GM12875 (cell line): ENCODE measurements at regions not wholly inside any gene's neighbourhood (a gene's known extent, or its start where the extent isn't known, plus 50 kb on each side); places are given as distances from the start of the nearest gene placed in this dataset.

Source experiments
- H3K4me3 ChIP-seq: one replicate; pipeline ENCODE4 v1.5.1; 2011; ENCODE audit warnings: low read depth, low read length, control low read depth
- TF ChIP-seq, protein P1 (sequence below): IDR thresholded peaks from 2 replicates; pipeline ENCODE4 v1.5.1; 2011; ENCODE audit warnings: low read depth, mild to moderate bottlenecking, control low read depth, inconsistent platforms, low read length, moderate library complexity, borderline replicate concordance; ENCODE audit not compliant: insufficient read depth

DNA sequence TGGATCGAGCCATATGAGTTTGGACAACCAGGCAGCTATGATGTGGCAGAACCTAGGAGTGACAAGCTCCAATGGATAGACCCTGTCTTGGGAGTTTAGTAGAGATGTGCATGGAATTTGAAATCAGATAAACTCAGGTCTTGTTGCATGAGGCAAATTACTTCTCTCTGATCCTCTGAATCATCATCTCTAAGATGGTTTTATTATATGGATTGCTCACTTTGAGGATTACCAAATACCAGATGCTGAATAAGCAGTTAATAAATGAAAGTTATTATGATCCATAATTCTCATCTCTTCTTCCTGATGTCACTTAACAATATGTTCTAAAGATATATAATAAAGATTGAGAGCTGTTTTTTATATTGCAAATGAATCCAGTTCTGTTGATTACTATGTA, 622.2 kb downstream of the NTRK3 start:
- TF ChIP-seq, protein P1, sequence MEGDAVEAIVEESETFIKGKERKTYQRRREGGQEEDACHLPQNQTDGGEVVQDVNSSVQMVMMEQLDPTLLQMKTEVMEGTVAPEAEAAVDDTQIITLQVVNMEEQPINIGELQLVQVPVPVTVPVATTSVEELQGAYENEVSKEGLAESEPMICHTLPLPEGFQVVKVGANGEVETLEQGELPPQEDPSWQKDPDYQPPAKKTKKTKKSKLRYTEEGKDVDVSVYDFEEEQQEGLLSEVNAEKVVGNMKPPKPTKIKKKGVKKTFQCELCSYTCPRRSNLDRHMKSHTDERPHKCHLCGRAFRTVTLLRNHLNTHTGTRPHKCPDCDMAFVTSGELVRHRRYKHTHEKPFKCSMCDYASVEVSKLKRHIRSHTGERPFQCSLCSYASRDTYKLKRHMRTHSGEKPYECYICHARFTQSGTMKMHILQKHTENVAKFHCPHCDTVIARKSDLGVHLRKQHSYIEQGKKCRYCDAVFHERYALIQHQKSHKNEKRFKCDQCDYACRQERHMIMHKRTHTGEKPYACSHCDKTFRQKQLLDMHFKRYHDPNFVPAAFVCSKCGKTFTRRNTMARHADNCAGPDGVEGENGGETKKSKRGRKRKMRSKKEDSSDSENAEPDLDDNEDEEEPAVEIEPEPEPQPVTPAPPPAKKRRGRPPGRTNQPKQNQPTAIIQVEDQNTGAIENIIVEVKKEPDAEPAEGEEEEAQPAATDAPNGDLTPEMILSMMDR, result no peak
- no peak overlapping the region for H3K4me3 ChIP-seq

DNA sequence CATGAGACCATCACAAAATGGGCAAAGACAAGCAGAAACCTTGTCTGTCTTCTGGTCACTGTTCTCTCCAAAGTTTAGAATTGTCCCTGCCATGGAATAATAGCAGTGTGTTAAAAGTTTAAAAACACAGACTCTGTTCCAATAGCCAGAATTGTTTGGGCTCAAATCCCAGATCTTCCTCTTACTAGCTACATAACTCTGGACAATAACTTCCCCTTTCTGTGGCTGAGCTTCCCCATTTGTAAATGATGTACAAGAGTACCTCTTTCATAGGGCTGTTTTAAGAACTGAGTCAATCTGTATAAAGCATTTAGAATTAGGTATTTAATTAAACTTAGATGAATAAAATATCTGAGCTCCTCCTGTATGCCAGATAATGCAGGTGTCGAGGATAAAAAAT, 623.0 kb downstream of the NTRK3 start:
- TF ChIP-seq, protein P1, result no peak

DNA sequence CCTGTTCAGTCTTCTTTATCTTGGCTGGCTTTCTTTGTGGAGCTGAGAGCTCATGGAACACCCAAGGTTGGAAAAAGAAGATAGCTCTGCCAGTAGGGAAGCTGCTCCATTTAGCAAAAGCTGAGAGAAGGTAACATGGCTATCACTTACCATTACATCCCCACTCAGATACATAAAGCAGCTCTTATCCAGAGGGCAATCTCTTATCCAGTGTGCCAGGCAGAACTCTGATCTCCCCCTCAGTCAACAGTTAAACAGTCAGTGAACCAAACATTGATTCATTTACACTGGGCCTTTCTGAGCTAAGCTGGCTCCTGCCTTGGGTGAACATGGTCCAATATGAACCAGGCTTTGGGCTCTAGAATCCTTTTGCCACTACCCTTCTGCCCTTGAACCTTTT, 624.2 kb downstream of the NTRK3 start:
- TF ChIP-seq, protein P1, result no peak

More for the DNA sequence above, 623.0 kb downstream of the NTRK3 start:
- H3K4me3 ChIP-seq, result no peak overlapping the region

DNA sequence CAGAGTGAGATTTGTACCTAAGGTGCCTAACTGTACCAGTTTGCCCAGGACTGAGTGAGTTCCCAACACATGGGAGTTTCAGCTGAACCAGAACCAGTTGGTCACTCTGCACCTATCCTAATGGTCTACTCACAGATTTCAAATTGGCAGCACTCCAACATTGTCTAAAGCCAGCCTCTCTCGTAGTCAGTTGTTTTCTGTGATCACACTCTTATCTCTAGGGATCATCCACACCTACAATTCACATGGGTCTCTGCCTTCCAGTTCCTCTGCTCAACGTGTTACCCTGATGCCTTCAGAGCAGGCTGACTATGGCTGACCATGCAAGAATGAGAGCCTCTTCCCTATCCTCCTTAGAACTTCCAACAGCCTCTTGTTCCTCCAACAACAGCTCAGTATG, 624.8 kb downstream of the NTRK3 start:
- TF ChIP-seq, protein P1, result no peak
- H3K4me3 ChIP-seq, result no peak overlapping the region

More for the DNA sequence above, 624.2 kb downstream of the NTRK3 start:
- H3K4me3 ChIP-seq, result no peak overlapping the region

DNA sequence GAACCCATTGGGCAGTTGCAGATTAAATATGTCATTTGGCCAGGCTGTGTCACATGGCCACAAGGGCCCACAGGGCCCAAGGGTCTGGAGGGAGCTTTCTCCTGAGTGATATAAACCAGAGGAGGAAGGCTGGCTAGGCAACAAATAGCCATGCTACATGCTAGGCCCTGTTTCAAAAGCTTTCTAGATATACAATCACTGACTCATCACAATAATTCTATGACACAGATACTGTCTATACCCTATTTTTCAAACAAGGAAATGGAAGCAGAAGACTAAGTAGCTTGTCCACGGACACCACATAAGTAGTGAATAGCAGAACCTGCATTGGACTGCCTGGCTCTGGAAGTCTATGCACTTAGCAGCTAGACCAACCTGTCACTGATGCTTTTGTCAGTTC, 625.4 kb downstream of the NTRK3 start:
- no peak overlapping the region for H3K4me3 ChIP-seq
- TF ChIP-seq, protein P1, result no peak

DNA sequence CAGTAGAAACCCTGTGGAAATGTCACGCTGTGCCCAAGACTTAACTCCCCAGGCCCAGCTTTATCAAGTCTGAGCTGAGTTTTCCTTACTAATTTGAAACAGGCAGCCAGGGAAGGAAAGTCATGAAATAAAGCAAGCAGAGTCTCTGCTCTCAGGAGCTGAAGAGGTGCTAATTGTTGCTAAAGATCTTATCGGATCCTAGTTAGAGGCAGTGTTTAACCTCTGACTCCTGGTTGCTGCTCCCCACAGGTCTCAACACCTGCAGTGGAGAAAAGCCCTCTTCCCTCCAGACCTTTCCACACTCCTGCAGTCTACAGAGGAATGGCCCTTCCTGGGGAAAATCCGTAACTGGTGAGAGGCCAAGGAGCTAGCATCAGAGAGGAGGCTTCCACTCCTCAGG, 628.2 kb downstream of the NTRK3 start:
- TF ChIP-seq, protein P1, result no peak
- H3K4me3 ChIP-seq, result no peak overlapping the region

DNA sequence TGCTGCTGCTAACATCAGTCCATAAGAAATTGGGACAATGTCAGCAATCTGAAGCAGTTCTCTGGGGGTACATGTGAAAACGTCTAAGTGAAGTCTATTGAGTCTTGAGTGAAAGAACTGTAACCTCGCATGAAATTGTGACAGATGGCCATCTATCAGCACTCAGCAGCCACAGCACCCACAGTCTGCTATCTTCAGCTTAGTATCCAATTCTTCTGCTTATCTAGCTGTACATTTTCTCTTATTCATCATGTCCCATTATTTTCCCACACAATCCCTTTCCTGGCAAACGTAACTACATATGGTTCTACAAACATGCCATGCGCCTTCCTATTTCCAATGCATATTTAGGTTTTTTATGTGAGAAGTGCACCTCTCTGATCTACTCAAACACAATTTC, 629.7 kb downstream of the NTRK3 start:
- no peak overlapping the region for H3K4me3 ChIP-seq
- TF ChIP-seq, protein P1, result no peak
